ENCODE measurements at regions not wholly inside any gene's neighbourhood (a gene's known extent, or its start where the extent isn't known, plus 50 kb on each side); places are given as distances from the start of the nearest gene placed in this dataset.

DNA sequence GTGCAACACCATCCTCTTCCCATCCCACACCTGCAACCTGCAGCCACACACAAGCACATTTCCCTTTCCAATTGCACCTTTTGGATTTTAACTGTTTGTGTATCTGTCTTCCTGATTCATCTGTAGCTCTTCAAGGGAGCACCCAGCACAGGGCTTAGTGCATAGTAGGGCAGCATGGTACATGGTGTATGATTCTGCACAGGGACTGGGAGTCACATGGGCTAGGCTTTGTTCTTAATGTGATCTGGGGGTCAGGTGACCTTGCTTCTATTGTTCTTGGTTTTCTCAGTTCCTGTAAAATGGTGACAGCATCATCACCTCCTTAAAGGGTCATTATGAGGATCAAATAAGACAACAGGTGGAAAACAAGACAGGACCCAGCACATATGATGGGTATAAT, 419.3 kb downstream of the MATN1 start:
- Mint-ChIP-seq H3K27me3 (ENCODE audit: insufficient read depth) (no peaks in the 10 kb centered on the region), H3K27ac (no peak overlapping the region), H3K9me3 (peaks cover 29% of the 10 kb centered on the region), H3K4me1 (peaks cover 25% of the 10 kb centered on the region), H3K4me3 (no peak overlapping the region), H3K36me3 (ENCODE audit: low read depth) (peaks cover 61% of the 10 kb centered on the region)
- TF ChIP-seq, protein P1, sequence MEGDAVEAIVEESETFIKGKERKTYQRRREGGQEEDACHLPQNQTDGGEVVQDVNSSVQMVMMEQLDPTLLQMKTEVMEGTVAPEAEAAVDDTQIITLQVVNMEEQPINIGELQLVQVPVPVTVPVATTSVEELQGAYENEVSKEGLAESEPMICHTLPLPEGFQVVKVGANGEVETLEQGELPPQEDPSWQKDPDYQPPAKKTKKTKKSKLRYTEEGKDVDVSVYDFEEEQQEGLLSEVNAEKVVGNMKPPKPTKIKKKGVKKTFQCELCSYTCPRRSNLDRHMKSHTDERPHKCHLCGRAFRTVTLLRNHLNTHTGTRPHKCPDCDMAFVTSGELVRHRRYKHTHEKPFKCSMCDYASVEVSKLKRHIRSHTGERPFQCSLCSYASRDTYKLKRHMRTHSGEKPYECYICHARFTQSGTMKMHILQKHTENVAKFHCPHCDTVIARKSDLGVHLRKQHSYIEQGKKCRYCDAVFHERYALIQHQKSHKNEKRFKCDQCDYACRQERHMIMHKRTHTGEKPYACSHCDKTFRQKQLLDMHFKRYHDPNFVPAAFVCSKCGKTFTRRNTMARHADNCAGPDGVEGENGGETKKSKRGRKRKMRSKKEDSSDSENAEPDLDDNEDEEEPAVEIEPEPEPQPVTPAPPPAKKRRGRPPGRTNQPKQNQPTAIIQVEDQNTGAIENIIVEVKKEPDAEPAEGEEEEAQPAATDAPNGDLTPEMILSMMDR (conservative IDR thresholded peaks at IDR 0.05): no peak
- peaks cover 4% of the 10 kb centered on the region for H3K4me1 ChIP-seq (ENCODE audit: control insufficient read depth, insufficient read depth, low read length)
- H3K4me3 ChIP-seq (ENCODE audit: low read length): no peak overlapping the region
- no peak for DNase-seq
- H3K27ac ChIP-seq (ENCODE audit: low read depth, low read length): no peak overlapping the region
- no peaks in the 10 kb centered on the region for H3K27me3 ChIP-seq (ENCODE audit: control insufficient read depth, insufficient read depth, low read length, poor library complexity, severe bottlenecking)
- H3K9ac ChIP-seq (ENCODE audit: extremely low read depth, low read length, poor library complexity, severe bottlenecking): no peak overlapping the region
- H3K9me3 ChIP-seq (ENCODE audit: control insufficient read depth, low read length): peaks cover 41% of the 10 kb centered on the region
- H3K36me3 ChIP-seq (ENCODE audit: control insufficient read depth, insufficient read depth, low read length): peaks cover 23% of the 10 kb centered on the region

DNA sequence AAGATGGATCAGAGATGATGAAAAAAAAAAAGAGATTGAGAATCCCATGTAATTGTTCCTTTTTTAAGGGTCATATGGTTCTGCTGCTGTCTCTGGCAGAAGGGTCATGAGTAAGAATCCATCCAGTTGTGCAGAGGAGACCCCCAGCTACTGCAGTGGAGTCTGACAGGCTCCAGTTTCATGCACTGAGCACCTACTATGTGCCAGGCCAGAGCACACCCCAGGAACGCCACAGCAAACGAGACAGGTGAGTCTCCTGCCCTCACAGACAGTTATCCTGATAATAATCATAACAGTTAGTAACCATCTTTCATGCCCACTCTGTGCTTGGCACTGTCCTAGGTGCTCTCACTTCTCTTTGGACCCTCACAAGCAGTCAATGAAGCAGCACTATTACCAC, 420.0 kb downstream of the MATN1 start:
- WGBS, 2 experiments (ENCODE audit: insufficient coverage in 1 of 2, insufficient read length in 1 of 2): 93% methylated on average over 2 of the region's 2 CpGs; no CpG with 5 or more reads in 1 of the 2 experiments
- no peaks in the 10 kb centered on the region for H3K27me3 ChIP-seq (ENCODE audit: control insufficient read depth, insufficient read depth, low read length, poor library complexity, severe bottlenecking)
- peaks cover 23% of the 10 kb centered on the region for H3K36me3 ChIP-seq (ENCODE audit: control insufficient read depth, insufficient read depth, low read length)
- Mint-ChIP-seq H3K36me3 (ENCODE audit: low read depth) (peaks cover 54% of the 10 kb centered on the region), H3K27ac (no peak overlapping the region), H3K4me1 (peaks cover 25% of the 10 kb centered on the region), H3K4me3 (no peak overlapping the region), H3K27me3 (ENCODE audit: insufficient read depth) (no peaks in the 10 kb centered on the region), H3K9me3 (peaks cover 34% of the 10 kb centered on the region)
- peaks cover 42% of the 10 kb centered on the region for H3K9me3 ChIP-seq (ENCODE audit: control insufficient read depth, low read length)
- no peak overlapping the region for H3K4me3 ChIP-seq (ENCODE audit: low read length)
- no peak overlapping the region for H3K27ac ChIP-seq (ENCODE audit: low read depth, low read length)
- TF ChIP-seq, protein P1 (conservative IDR thresholded peaks at IDR 0.05): no peak
- H3K4me1 ChIP-seq (ENCODE audit: control insufficient read depth, insufficient read depth, low read length): peaks cover 4% of the 10 kb centered on the region
- DNase-seq: no peak
- H3K9ac ChIP-seq (ENCODE audit: extremely low read depth, low read length, poor library complexity, severe bottlenecking): no peak overlapping the region

DNA sequence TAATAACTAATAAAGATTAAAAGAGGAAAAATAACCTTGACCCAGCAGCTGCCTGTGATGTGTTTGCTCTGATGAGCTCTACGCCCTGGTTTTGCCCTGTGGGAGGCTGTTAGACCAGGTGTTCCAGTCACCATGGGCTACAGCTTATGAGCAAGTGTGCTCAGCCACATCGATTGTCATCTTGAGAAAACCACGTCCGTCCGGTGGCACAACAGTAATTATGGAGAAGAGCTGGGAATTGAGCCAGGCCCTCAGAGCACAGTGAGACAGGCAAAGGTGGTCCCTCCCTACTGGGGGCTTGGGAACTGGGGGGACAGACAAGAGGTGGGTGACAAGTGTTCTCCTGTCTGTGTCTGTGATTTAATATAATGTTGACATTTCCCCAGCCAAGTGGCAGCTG, 420.5 kb downstream of the MATN1 start:
- H3K27ac Mint-ChIP-seq: no peak overlapping the region
- no peak overlapping the region for H3K27ac ChIP-seq (ENCODE audit: low read depth, low read length)
- 97 to 100% methylated on average over 4 to 5 of the region's 5 CpGs for WGBS, 2 experiments (ENCODE audit: insufficient coverage in 1 of 2, insufficient read length in 1 of 2)

More for the DNA sequence above, 420.5 kb downstream of the MATN1 start:
- peaks cover 4% of the 10 kb centered on the region for H3K4me1 ChIP-seq (ENCODE audit: control insufficient read depth, insufficient read depth, low read length)
- peaks cover 23% of the 10 kb centered on the region for H3K36me3 ChIP-seq (ENCODE audit: control insufficient read depth, insufficient read depth, low read length)
- H3K9me3 ChIP-seq (ENCODE audit: control insufficient read depth, low read length): peaks cover 47% of the 10 kb centered on the region
- H3K27me3 ChIP-seq (ENCODE audit: control insufficient read depth, insufficient read depth, low read length, poor library complexity, severe bottlenecking): no peaks in the 10 kb centered on the region
- no peaks in the 10 kb centered on the region for H3K27me3 Mint-ChIP-seq (ENCODE audit: insufficient read depth)
- peaks cover 25% of the 10 kb centered on the region for H3K4me1 Mint-ChIP-seq
- no peak for DNase-seq
- H3K4me3 ChIP-seq (ENCODE audit: low read length): no peak overlapping the region
- H3K9me3 Mint-ChIP-seq: peaks cover 35% of the 10 kb centered on the region
- peak overlapping the region; percentile 18 for H3K4me3 Mint-ChIP-seq
- peaks cover 50% of the 10 kb centered on the region for H3K36me3 Mint-ChIP-seq (ENCODE audit: low read depth)
- TF ChIP-seq, protein P1 (conservative IDR thresholded peaks at IDR 0.05): no peak
- H3K9ac ChIP-seq (ENCODE audit: extremely low read depth, low read length, poor library complexity, severe bottlenecking): no peak overlapping the region

Data from endodermal cell (in vitro differentiated cells).